Kidney epithelial cell (primary cell): ENCODE measurements at regions not wholly inside any gene's neighbourhood (a gene's known extent, or its start where the extent isn't known, plus 50 kb on each side); places are given as distances from the start of the nearest gene placed in this dataset.

Source experiments
- DNase-seq: peaks from one replicate; pipeline ENCODE4 v3.0.0-alpha.2; 2010; ENCODE audit warnings: low read depth
- H3K27me3 ChIP-seq: 2 replicates; pipeline ENCODE4 v1.6.0; 2011; ENCODE audit warnings: low read length; ENCODE audit not compliant: control insufficient read depth, insufficient read depth
- H3K36me3 ChIP-seq: 2 replicates; pipeline ENCODE4 v1.5.1; 2011; ENCODE audit warnings: low read length; ENCODE audit not compliant: control insufficient read depth, insufficient read depth
- H3K4me3 ChIP-seq: 2 replicates; pipeline ENCODE4 v1.5.1; 2011; ENCODE audit warnings: low read depth, mild to moderate bottlenecking, control low read depth, low read length
- CTCF ChIP-seq: IDR thresholded peaks from 2 replicates; pipeline ENCODE4 v1.5.1; 2011; ENCODE audit warnings: mild to moderate bottlenecking, moderate library complexity, low read length, control low read depth, inconsistent platforms; ENCODE audit not compliant: insufficient read depth, poor library complexity, severe bottlenecking

- DNase-seq = no peak
- TF ChIP-seq CTCF = no peak
- H3K4me3 ChIP-seq = no peak overlapping the region
- H3K27me3 ChIP-seq = no peaks in the 10 kb centered on the region
- no peaks in the 10 kb centered on the region for H3K36me3 ChIP-seq
Observed at GRCh38 chr9:1269533-1270315, 219.6 kb downstream of the DMRT2 start.

GRCh38 chr9:1271367-1271766 lies 221.2 kb downstream of the DMRT2 start:
- Histone ChIP-seq H3K36me3 (no peaks in the 10 kb centered on the region), H3K4me3 (no peak overlapping the region), H3K27me3 (no peaks in the 10 kb centered on the region)
- no peak for TF ChIP-seq CTCF
- DNase-seq = no peak

GRCh38 chr9:1271786-1272185 lies 221.6 kb downstream of the DMRT2 start:
- Histone ChIP-seq H3K4me3 (no peak overlapping the region), H3K27me3 (no peaks in the 10 kb centered on the region), H3K36me3 (no peaks in the 10 kb centered on the region)
- no peak for DNase-seq
- no peak for TF ChIP-seq CTCF

- DNase-seq = no peak
Observed at GRCh38 chr9:1272488-1272887, 222.3 kb downstream of the DMRT2 start.

GRCh38 chr9:1273859-1274258 lies 223.7 kb downstream of the DMRT2 start:
- TF ChIP-seq CTCF = no peak
- H3K4me3 ChIP-seq = no peak overlapping the region
- H3K27me3 ChIP-seq = no peaks in the 10 kb centered on the region
- no peaks in the 10 kb centered on the region for H3K36me3 ChIP-seq
- peak; percentile 38 for DNase-seq

More at GRCh38 chr9:1272488-1272887, 222.3 kb downstream of the DMRT2 start:
- TF ChIP-seq CTCF = no peak
- Histone ChIP-seq H3K4me3 (no peak overlapping the region), H3K27me3 (no peaks in the 10 kb centered on the region), H3K36me3 (no peaks in the 10 kb centered on the region)

GRCh38 chr9:1274334-1274733 lies 224.2 kb downstream of the DMRT2 start:
- no peak for DNase-seq
- H3K4me3 ChIP-seq = no peak overlapping the region
- no peak for TF ChIP-seq CTCF
- no peaks in the 10 kb centered on the region for H3K27me3 ChIP-seq
- no peaks in the 10 kb centered on the region for H3K36me3 ChIP-seq
